NB4 (cell line): ENCODE measurements at regions not wholly inside any gene's neighbourhood (a gene's known extent, or its start where the extent isn't known, plus 50 kb on each side); places are given as distances from the start of the nearest gene placed in this dataset.
A peak's percentile ranks its signal among the peaks of the same experiment; 100 is the strongest.

ENCODE experiments used
- DNase-seq: peaks from one replicate; pipeline ENCODE4 v3.0.0; 2010; ENCODE audit warnings: low read depth
- H3K4me3 ChIP-seq: one replicate; pipeline ENCODE4 v1.5.1; 2011; ENCODE audit warnings: mild to moderate bottlenecking, low read depth, low read length, moderate library complexity
- MAX ChIP-seq: IDR thresholded peaks from 2 replicates; pipeline ENCODE4 v1.6.1; 2011; ENCODE audit warnings: low read depth, low read length
- MYC ChIP-seq: IDR thresholded peaks from 2 replicates; pipeline ENCODE4 v1.6.1; 2011; ENCODE audit warnings: low read depth, low read length
- POLR2A ChIP-seq: IDR thresholded peaks from 2 replicates; pipeline ENCODE4 v1.6.1; 2011; ENCODE audit warnings: mild to moderate bottlenecking; ENCODE audit not compliant: insufficient read length; ENCODE audit errors: extremely low read depth
- TF ChIP-seq, protein P1 (sequence below): IDR thresholded peaks from one replicate; pipeline ENCODE4 v1.5.1; 2012; ENCODE audit warnings: low read depth, low read length

- DNase-seq = peak; percentile 55
- no peak overlapping the region for H3K4me3 ChIP-seq
- TF ChIP-seq, protein P1, sequence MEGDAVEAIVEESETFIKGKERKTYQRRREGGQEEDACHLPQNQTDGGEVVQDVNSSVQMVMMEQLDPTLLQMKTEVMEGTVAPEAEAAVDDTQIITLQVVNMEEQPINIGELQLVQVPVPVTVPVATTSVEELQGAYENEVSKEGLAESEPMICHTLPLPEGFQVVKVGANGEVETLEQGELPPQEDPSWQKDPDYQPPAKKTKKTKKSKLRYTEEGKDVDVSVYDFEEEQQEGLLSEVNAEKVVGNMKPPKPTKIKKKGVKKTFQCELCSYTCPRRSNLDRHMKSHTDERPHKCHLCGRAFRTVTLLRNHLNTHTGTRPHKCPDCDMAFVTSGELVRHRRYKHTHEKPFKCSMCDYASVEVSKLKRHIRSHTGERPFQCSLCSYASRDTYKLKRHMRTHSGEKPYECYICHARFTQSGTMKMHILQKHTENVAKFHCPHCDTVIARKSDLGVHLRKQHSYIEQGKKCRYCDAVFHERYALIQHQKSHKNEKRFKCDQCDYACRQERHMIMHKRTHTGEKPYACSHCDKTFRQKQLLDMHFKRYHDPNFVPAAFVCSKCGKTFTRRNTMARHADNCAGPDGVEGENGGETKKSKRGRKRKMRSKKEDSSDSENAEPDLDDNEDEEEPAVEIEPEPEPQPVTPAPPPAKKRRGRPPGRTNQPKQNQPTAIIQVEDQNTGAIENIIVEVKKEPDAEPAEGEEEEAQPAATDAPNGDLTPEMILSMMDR = no peak
- TF ChIP-seq POLR2A = no peak
Observed at GRCh38 chr3:132231633-132232032, 85.6 kb upstream of the ACP3 start.

- H3K4me3 ChIP-seq = no peak overlapping the region
- DNase-seq = peak; percentile 20
- TF ChIP-seq MAX = no peak
- TF ChIP-seq, protein P1 = no peak
- TF ChIP-seq POLR2A = no peak
- no peak for TF ChIP-seq MYC
Observed at GRCh38 chr3:132232231-132232792, 84.9 kb upstream of the ACP3 start.

- TF ChIP-seq POLR2A = no peak
- TF ChIP-seq MAX = no peak
- TF ChIP-seq, protein P1 = no peak
- TF ChIP-seq MYC = no peak
- no peak for DNase-seq
Observed at GRCh38 chr3:132236701-132237651, 80.2 kb upstream of the ACP3 start.

DNA sequence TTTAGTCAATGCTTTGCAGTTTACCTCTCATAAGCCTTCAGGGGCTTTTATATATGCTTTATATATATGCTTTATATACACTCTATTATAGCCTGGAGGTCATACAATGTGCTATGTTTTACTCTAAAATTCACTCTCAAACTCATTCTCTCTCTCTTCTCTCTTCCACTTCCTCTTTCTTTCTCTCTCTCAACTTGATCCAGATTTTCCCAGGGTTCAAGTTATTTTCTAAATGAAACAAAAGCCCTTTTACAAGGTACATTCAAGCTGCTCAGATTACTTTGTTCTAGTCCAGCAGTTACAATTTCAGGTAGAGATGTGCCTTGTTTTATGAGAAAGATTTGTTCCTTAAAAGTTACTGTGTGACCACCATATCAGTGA is 79.6 kb upstream of the ACP3 start:
- no peak for DNase-seq
- TF ChIP-seq POLR2A (no peak), MAX (no peak), MYC (no peak)
- TF ChIP-seq, protein P1 = no peak
- H3K4me3 ChIP-seq = no peak overlapping the region

More at GRCh38 chr3:132236701-132237651, 80.2 kb upstream of the ACP3 start:
- no peak overlapping the region for H3K4me3 ChIP-seq

GRCh38 chr3:132239587-132239986 is 77.6 kb upstream of the ACP3 start:
- no peak for DNase-seq
- no peak overlapping the region for H3K4me3 ChIP-seq
- TF ChIP-seq MAX (no peak), MYC (no peak), POLR2A (no peak)
- TF ChIP-seq, protein P1 = no peak
